Cardiac muscle cell (in vitro differentiated cells and primary cell): ENCODE measurements at regions not wholly inside any gene's neighbourhood (a gene's known extent, or its start where the extent isn't known, plus 50 kb on each side); places are given as distances from the start of the nearest gene placed in this dataset.

Source experiments
- DNase-seq, 2 donors: peaks; one replicate each; pipeline versions ENCODE4 v3.0.0 to v3.0.0-alpha.2; 2010 to 2017; ENCODE audit warnings: low read depth in 1 of 2, low spot score in 1 of 2
- H3K27ac ChIP-seq: fragments of 200-600 bp; sonication (generic); 2 replicates; pipeline ENCODE4 v1.5.1; 2016
- H3K27me3 ChIP-seq: fragments of 200-600 bp; sonication (generic); 2 replicates; pipeline ENCODE4 v1.6.0; 2016; ENCODE audit warnings: control low read depth
- H3K36me3 ChIP-seq: fragments of 200-600 bp; sonication (generic); 2 replicates; pipeline ENCODE4 v1.5.1; 2016; ENCODE audit warnings: control low read depth
- H3K4me1 ChIP-seq: fragments of 200-600 bp; sonication (generic); 2 replicates; pipeline ENCODE4 v1.8.1; 2017; ENCODE audit warnings: low read depth, mild to moderate bottlenecking, mixed run types
- H3K4me3 ChIP-seq: fragments of 200-600 bp; sonication (generic); 2 replicates; pipeline ENCODE4 v1.5.1; 2016; ENCODE audit warnings: mild to moderate bottlenecking
- H3K9me3 ChIP-seq: fragments of 200-600 bp; sonication (generic); 2 replicates; pipeline ENCODE4 v1.5.1; 2017; ENCODE audit warnings: low read depth, mild to moderate bottlenecking, control low read depth
- TF ChIP-seq, protein P1 (sequence below): IDR thresholded peaks from 2 replicates; pipeline ENCODE4 v1.5.1; 2012; ENCODE audit warnings: low read depth, mild to moderate bottlenecking, low read length

- H3K9me3 ChIP-seq, result no peaks in the 10 kb centered on the region
- H3K4me1 ChIP-seq, result no peaks in the 10 kb centered on the region
- no peaks in the 10 kb centered on the region for H3K36me3 ChIP-seq
- no peak for DNase-seq
- TF ChIP-seq, protein P1, sequence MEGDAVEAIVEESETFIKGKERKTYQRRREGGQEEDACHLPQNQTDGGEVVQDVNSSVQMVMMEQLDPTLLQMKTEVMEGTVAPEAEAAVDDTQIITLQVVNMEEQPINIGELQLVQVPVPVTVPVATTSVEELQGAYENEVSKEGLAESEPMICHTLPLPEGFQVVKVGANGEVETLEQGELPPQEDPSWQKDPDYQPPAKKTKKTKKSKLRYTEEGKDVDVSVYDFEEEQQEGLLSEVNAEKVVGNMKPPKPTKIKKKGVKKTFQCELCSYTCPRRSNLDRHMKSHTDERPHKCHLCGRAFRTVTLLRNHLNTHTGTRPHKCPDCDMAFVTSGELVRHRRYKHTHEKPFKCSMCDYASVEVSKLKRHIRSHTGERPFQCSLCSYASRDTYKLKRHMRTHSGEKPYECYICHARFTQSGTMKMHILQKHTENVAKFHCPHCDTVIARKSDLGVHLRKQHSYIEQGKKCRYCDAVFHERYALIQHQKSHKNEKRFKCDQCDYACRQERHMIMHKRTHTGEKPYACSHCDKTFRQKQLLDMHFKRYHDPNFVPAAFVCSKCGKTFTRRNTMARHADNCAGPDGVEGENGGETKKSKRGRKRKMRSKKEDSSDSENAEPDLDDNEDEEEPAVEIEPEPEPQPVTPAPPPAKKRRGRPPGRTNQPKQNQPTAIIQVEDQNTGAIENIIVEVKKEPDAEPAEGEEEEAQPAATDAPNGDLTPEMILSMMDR, result no peak
- no peak overlapping the region for H3K4me3 ChIP-seq
- H3K27ac ChIP-seq, result no peak overlapping the region
- H3K27me3 ChIP-seq, result no peaks in the 10 kb centered on the region
Measured at GRCh38 chr10:63077800-63078199, 55.3 kb upstream of the NRBF2 start.

DNA sequence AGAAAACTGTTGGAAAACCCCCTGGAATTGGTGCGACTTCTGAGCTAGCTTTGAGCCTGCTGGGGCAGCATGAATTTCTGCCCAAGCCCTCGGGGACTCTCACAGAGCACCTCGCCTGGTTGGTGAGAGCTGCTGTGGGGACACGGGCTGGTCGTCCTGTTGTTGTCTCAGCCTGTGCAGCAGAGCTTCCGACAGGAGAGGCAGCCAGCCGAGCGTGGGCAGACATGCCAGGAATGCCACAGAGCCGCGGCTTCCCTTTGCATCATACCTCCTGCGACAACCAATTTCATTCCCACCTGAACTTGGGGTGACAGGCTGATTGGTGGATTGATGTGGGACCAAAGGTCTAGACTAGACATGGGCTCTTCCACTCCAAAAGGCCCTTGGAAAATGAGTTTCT, 60.2 kb upstream of the NRBF2 start:
- peaks cover 5% of the 10 kb centered on the region for H3K27me3 ChIP-seq
- TF ChIP-seq, protein P1, result no peak
- no peaks in the 10 kb centered on the region for H3K9me3 ChIP-seq
- no peaks in the 10 kb centered on the region for H3K36me3 ChIP-seq
- DNase-seq, result no peak
- H3K4me3 ChIP-seq, result no peak overlapping the region
- no peaks in the 10 kb centered on the region for H3K4me1 ChIP-seq
- no peak overlapping the region for H3K27ac ChIP-seq

- Histone ChIP-seq H3K36me3 (no peaks in the 10 kb centered on the region), H3K27ac (no peak overlapping the region), H3K4me1 (no peaks in the 10 kb centered on the region), H3K9me3 (no peaks in the 10 kb centered on the region), H3K4me3 (no peak overlapping the region), H3K27me3 (peaks cover 5% of the 10 kb centered on the region)
- DNase-seq, result no peak
- TF ChIP-seq, protein P1, result no peak
Measured at GRCh38 chr10:63071145-63071544, 62.0 kb upstream of the NRBF2 start.

- Histone ChIP-seq H3K27ac (no peak overlapping the region), H3K36me3 (no peaks in the 10 kb centered on the region), H3K4me1 (no peaks in the 10 kb centered on the region), H3K4me3 (no peak overlapping the region), H3K27me3 (peaks cover 5% of the 10 kb centered on the region), H3K9me3 (no peaks in the 10 kb centered on the region)
- TF ChIP-seq, protein P1, result no peak
- DNase-seq, result no peak
Measured at GRCh38 chr10:63069318-63069717, 63.8 kb upstream of the NRBF2 start.

GRCh38 chr10:63068246-63068645, 64.9 kb upstream of the NRBF2 start:
- Histone ChIP-seq H3K4me3 (no peak overlapping the region), H3K9me3 (no peaks in the 10 kb centered on the region), H3K27me3 (peaks cover 5% of the 10 kb centered on the region), H3K27ac (no peak overlapping the region), H3K4me1 (no peaks in the 10 kb centered on the region), H3K36me3 (no peaks in the 10 kb centered on the region)
- DNase-seq, result peak in 1 of 2 donors; percentile 78
- TF ChIP-seq, protein P1, result no peak

DNA sequence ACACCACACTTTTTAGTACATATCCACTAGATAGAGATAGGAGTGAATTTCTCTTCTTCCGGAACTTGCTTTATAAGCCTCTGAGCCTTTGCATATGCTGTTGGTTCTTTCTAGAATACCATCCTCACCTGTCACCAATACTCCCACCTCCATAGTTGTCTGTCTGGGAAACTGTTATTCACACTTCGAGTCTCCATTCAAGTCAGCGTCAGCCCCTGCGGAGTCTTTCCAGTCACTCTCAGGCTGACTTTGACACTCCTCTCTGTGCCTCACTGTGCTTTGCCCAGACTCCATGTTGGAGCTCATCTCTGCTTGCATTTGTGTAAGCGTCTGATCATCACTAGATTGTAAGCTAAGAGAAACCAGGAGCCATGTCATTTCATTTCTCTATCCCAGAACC, 66.5 kb upstream of the NRBF2 start:
- no peak for DNase-seq
- H3K4me1 ChIP-seq, result no peaks in the 10 kb centered on the region
- no peak overlapping the region for H3K4me3 ChIP-seq
- H3K27me3 ChIP-seq, result peaks cover 5% of the 10 kb centered on the region
- H3K36me3 ChIP-seq, result no peaks in the 10 kb centered on the region
- TF ChIP-seq, protein P1, result no peak
- H3K27ac ChIP-seq, result no peak overlapping the region
- no peaks in the 10 kb centered on the region for H3K9me3 ChIP-seq
